ENCODE measurements at regions not wholly inside any gene's neighbourhood (a gene's known extent, or its start where the extent isn't known, plus 50 kb on each side); places are given as distances from the start of the nearest gene placed in this dataset.

- no peak for TF ChIP-seq POLR2A (IDR thresholded peaks at IDR 0.05)
- no peak for TF ChIP-seq CTCF (IDR thresholded peaks at IDR 0.05)
- no peak for TF ChIP-seq POLR2AphosphoS5 (IDR thresholded peaks at IDR 0.05)
- Histone ChIP-seq H3K4me3 (no peak overlapping the region), H3K4me1 (no peaks in the 10 kb centered on the region), H3K36me3 (no peaks in the 10 kb centered on the region), H3K27ac (no peak overlapping the region), H3K27me3 (no peaks in the 10 kb centered on the region), H3K9me3 (no peaks in the 10 kb centered on the region)
- intact Hi-C loops (cut with DNase I; ENCODE audit: low total_unique reads) = no loop called here
- DNase-seq (ENCODE audit: low spot score in 2 of 2) = no peak
Observed at GRCh38 chr7:145147865-145148264, 312.0 kb upstream of the TPK1 start.

GRCh38 chr7:145143685-145144084 is 307.8 kb upstream of the TPK1 start:
- Histone ChIP-seq H3K4me3 (no peak overlapping the region), H3K27ac (no peak overlapping the region), H3K9me3 (no peaks in the 10 kb centered on the region), H3K27me3 (no peaks in the 10 kb centered on the region), H3K36me3 (no peaks in the 10 kb centered on the region), H3K4me1 (no peaks in the 10 kb centered on the region)
- intact Hi-C loops (cut with DNase I; ENCODE audit: low total_unique reads) = no loop called here
- TF ChIP-seq POLR2AphosphoS5 (IDR thresholded peaks at IDR 0.05) (no peak), CTCF (IDR thresholded peaks at IDR 0.05) (no peak), POLR2A (IDR thresholded peaks at IDR 0.05) (no peak)
- DNase-seq (ENCODE audit: low spot score in 2 of 2) = no peak

- Histone ChIP-seq H3K9me3 (no peaks in the 10 kb centered on the region), H3K4me1 (no peaks in the 10 kb centered on the region), H3K27me3 (no peaks in the 10 kb centered on the region), H3K4me3 (no peak overlapping the region), H3K27ac (no peak overlapping the region), H3K36me3 (no peaks in the 10 kb centered on the region)
- intact Hi-C loops (cut with DNase I; ENCODE audit: low total_unique reads) = no loop called here
- no peak for DNase-seq (ENCODE audit: low spot score in 2 of 2)
- TF ChIP-seq POLR2A (IDR thresholded peaks at IDR 0.05) (no peak), CTCF (IDR thresholded peaks at IDR 0.05) (no peak), POLR2AphosphoS5 (IDR thresholded peaks at IDR 0.05) (no peak)
Observed at GRCh38 chr7:145134377-145134776, 298.5 kb upstream of the TPK1 start.

GRCh38 chr7:145123502-145123901 is 287.6 kb upstream of the TPK1 start:
- no peak overlapping the region for H3K4me3 ChIP-seq
- DNase-seq (ENCODE audit: low spot score in 2 of 2) = no peak
- TF ChIP-seq POLR2A (IDR thresholded peaks at IDR 0.05) = no peak
- TF ChIP-seq POLR2AphosphoS5 (IDR thresholded peaks at IDR 0.05) = no peak
- no peak for TF ChIP-seq CTCF (IDR thresholded peaks at IDR 0.05)
- intact Hi-C loops (cut with DNase I; ENCODE audit: low total_unique reads) = no loop called here
- no peaks in the 10 kb centered on the region for H3K4me1 ChIP-seq
- no peaks in the 10 kb centered on the region for H3K9me3 ChIP-seq
- no peaks in the 10 kb centered on the region for H3K27me3 ChIP-seq
- no peaks in the 10 kb centered on the region for H3K36me3 ChIP-seq
- H3K27ac ChIP-seq = no peak overlapping the region

- H3K27ac ChIP-seq = no peak overlapping the region
- no peaks in the 10 kb centered on the region for H3K36me3 ChIP-seq
- no peaks in the 10 kb centered on the region for H3K9me3 ChIP-seq
- DNase-seq (ENCODE audit: low spot score in 2 of 2) = no peak
- H3K4me1 ChIP-seq = no peaks in the 10 kb centered on the region
- TF ChIP-seq CTCF (IDR thresholded peaks at IDR 0.05) (no peak), POLR2A (IDR thresholded peaks at IDR 0.05) (no peak), POLR2AphosphoS5 (IDR thresholded peaks at IDR 0.05) (no peak)
- no peaks in the 10 kb centered on the region for H3K27me3 ChIP-seq
- intact Hi-C loops (cut with DNase I; ENCODE audit: low total_unique reads) = no loop called here
- H3K4me3 ChIP-seq = no peak overlapping the region
Observed at GRCh38 chr7:145106001-145106400, 270.1 kb upstream of the TPK1 start.

Measured in breast epithelium (tissue), 4 donors.